Mucosa of descending colon (tissue), 3 donors: ENCODE measurements at regions not wholly inside any gene's neighbourhood (a gene's known extent, or its start where the extent isn't known, plus 50 kb on each side); places are given as distances from the start of the nearest gene placed in this dataset.
"Not testable (repeated sequence)": the region's sequence is repeated elsewhere in the genome, so short reads cannot be mapped to it uniquely, and the experiment has no call there.

Source experiments
- ATAC-seq: fragments of 200-7000 bp; cut with Tn5 transposase; one replicate; pipeline ENCODE4 v1.9.1; 2020; ENCODE audit warnings: mild to moderate bottlenecking, moderate library complexity
- DNase-seq, 3 donors: peaks; one replicate each; pipeline ENCODE4 v3.0.0-alpha.2; 2020
- H3K36me3 ChIP-seq: fragments of 200-600 bp; one replicate; pipeline ENCODE4 v1.8.0; 2021; ENCODE audit warnings: low read depth, mild to moderate bottlenecking
- H3K4me1 ChIP-seq: fragments of 200-600 bp; one replicate; pipeline ENCODE4 v1.8.0; 2021; ENCODE audit warnings: low read depth, mild to moderate bottlenecking
- H3K4me3 ChIP-seq: fragments of 200-600 bp; one replicate; pipeline ENCODE4 v1.8.0; 2021; ENCODE audit warnings: mild to moderate bottlenecking
- H3K9me3 ChIP-seq: fragments of 200-600 bp; one replicate; pipeline ENCODE4 v1.8.0; 2021; ENCODE audit warnings: mild to moderate bottlenecking
- intact Hi-C, 2 donors: fragments of 100-400 bp; cut with DNase I in 1 of 2; cut with micrococcal nuclease in 1 of 2; formaldehyde crosslinking; loops; one replicate each; pipeline versions ENCODE4 v1.11.0 to v1.11.1; 2022; cut with DNase I, micrococcal nuclease
- TF ChIP-seq, protein P1 (sequence below): fragments of 200-600 bp; IDR thresholded peaks from one replicate; pipeline ENCODE4 v1.8.0; 2022; ENCODE audit warnings: antibody characterized with exemption, mild to moderate bottlenecking
- donor health status: DM: no; HTN: no; CAD: no; lungs with moderate emphysema.
- donor health status: DM: no; HTN: no; CAD: no.
- donor health status: DM: no; HTN: yes; CAD: no.

DNA sequence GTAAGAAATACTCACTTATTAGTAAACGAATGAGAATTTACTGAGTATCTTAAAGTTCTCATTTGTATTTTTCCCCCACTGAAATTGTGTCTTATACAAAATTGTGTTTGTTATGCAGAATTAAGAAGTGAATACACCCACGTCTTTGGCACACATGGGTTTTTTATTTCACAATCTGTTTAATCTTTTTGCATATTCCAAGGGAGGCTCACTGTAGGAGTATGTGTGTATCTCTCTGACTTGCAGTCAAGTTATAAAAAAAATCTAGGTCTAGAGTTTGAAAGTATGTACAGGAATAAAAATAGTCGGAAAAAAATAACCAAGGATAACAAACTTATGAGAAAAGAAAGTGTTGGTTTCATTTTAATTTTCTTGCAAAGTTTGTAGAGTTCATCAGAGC, 255.2 kb downstream of the PDCD6IP start:
- Histone ChIP-seq H3K9me3 (no peaks in the 10 kb centered on the region), H3K4me3 (no peak overlapping the region), H3K4me1 (no peaks in the 10 kb centered on the region), H3K36me3 (no peaks in the 10 kb centered on the region)
- no peak for DNase-seq
- ATAC-seq: no peak
- intact Hi-C loops: no loop called here
- TF ChIP-seq, protein P1, sequence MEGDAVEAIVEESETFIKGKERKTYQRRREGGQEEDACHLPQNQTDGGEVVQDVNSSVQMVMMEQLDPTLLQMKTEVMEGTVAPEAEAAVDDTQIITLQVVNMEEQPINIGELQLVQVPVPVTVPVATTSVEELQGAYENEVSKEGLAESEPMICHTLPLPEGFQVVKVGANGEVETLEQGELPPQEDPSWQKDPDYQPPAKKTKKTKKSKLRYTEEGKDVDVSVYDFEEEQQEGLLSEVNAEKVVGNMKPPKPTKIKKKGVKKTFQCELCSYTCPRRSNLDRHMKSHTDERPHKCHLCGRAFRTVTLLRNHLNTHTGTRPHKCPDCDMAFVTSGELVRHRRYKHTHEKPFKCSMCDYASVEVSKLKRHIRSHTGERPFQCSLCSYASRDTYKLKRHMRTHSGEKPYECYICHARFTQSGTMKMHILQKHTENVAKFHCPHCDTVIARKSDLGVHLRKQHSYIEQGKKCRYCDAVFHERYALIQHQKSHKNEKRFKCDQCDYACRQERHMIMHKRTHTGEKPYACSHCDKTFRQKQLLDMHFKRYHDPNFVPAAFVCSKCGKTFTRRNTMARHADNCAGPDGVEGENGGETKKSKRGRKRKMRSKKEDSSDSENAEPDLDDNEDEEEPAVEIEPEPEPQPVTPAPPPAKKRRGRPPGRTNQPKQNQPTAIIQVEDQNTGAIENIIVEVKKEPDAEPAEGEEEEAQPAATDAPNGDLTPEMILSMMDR: no peak

DNA sequence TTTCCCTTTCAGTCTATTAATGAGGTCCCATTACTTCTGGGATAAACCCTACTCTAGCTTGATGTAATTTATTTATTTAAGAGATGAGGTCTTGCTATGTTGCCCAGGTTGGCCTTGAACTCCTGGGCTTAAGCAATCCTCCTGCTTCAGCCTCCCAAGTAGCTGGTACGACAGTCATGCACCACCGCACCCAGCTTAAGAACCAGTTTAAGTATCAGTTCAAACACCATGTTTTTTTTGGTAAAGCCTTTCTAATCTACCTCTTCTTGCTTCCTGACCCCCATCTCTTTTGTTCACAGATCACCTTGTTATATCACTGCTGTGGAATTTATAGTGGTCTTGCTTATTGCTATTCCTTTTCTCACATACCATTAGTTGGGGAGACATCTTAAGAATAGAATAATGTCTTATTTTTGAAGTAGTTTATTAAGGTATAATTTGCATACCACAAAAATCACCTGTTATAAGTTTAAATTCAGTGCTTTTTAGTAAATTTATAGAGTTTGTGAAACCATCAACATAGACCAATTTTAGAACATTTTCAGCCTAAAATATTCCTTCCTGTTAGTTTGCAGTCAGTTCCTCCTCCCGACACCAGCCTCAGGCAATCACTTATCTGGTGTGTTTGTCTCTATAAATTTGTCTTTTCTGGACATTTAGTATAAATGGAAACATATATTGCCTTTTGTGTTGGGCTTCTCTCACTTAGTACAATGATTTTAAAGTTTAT, 257.9 kb downstream of the PDCD6IP start:
- H3K4me3 ChIP-seq: no peak overlapping the region
- intact Hi-C loops: no loop called here
- TF ChIP-seq, protein P1: no peak
- H3K9me3 ChIP-seq: no peaks in the 10 kb centered on the region
- DNase-seq: no peak
- no peaks in the 10 kb centered on the region for H3K36me3 ChIP-seq
- no peak for ATAC-seq
- H3K4me1 ChIP-seq: no peaks in the 10 kb centered on the region

DNA sequence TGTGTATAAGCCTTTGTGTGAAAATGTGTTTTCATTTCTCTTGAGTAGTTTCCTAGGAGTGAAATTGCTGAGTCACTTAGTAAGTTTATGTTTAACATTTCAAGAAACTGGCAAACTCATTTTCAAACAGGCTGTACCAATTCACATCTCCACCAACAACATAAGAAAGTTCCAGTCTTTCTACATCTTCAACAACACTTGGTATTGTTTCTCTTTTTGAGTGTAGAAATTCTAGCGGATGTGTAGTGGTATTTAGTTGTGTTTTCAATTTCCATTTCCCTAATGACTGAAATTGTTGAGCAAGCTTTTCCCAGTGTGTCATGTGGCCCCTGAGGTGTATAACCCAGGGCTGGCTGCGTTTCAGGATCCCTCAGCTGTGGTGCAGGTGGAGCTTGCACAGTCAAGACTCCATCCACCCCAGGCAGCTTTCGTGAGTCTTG, 258.5 kb downstream of the PDCD6IP start:
- Histone ChIP-seq H3K4me3 (no peak overlapping the region), H3K36me3 (no peaks in the 10 kb centered on the region), H3K9me3 (no peaks in the 10 kb centered on the region), H3K4me1 (no peaks in the 10 kb centered on the region)
- ATAC-seq: no peak
- no peak for DNase-seq
- intact Hi-C loops: no loop called here
- TF ChIP-seq, protein P1: no peak

DNA sequence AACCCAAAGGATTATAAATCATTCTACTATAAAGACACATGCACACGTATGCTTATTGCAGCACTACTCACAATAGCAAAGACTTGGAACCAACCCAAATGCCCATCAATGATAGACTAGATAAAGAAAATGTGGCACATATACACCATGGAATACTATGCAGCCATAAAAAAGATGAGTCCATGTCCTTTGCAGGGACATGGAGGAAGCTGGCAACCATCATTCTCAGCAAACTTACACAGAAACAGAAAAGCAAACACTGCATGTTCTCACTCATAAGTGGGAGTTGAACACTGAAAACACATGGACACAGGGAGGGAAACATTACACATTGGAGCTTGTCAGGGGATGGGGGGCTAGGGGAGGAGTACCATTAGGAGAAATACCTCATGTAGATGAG, 262.6 kb downstream of the PDCD6IP start:
- intact Hi-C loops, H3K9me3 ChIP-seq, H3K36me3 ChIP-seq, ATAC-seq, DNase-seq, H3K4me3 ChIP-seq, H3K4me1 ChIP-seq: not testable (repeated sequence)

DNA sequence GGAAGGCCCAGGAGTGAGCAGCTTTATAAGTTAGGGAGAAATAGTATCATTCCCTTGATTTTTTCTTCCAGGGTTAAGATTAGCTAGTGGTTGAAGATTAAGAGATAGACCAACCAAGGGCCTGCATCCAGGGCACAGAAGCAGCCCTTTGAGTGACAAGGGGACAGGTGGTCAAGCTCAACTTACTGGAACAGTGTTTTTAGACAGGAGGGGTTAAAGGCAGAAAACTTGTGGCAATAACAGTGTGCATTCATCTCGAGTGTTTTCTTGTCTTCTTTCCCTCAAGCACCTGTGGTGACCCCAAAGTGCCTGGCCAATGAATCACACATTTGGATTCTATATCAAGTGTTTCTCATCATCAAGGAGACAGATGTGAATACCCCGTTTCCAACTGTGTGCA, 267.5 kb downstream of the PDCD6IP start:
- Histone ChIP-seq H3K9me3 (no peaks in the 10 kb centered on the region), H3K4me3 (no peak overlapping the region), H3K36me3 (no peaks in the 10 kb centered on the region), H3K4me1 (no peaks in the 10 kb centered on the region)
- TF ChIP-seq, protein P1: no peak
- DNase-seq: no peak
- intact Hi-C loops: no loop called here
- no peak for ATAC-seq

DNA sequence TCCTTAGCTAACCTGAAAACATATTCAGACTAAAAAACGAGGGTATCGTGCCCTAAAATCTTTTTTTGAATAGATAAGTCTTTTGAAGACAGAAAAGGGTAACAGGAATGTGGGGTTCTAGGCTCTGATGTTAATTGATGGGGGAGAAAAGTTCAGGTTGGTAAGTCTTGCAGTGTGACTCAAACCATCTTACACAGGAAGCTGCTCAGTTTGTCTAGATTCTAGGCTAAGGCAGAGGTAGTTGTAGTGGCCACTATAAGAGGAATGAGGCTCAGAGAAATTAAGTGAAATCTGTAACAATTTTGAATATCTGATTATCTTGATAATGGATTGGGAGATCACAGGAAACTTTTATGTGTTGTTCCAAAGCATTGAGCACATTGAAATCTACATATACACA, 267.9 kb downstream of the PDCD6IP start:
- Histone ChIP-seq H3K36me3 (no peaks in the 10 kb centered on the region), H3K4me3 (no peak overlapping the region), H3K9me3 (no peaks in the 10 kb centered on the region), H3K4me1 (no peaks in the 10 kb centered on the region)
- ATAC-seq (no peak), DNase-seq (no peak)
- intact Hi-C loops: no loop called here
- TF ChIP-seq, protein P1: no peak
